Kidney (tissue), 13 donors: ENCODE measurements at regions not wholly inside any gene's neighbourhood (a gene's known extent, or its start where the extent isn't known, plus 50 kb on each side); places are given as distances from the start of the nearest gene placed in this dataset.
A peak's percentile ranks its signal among the peaks of the same experiment; 100 is the strongest.

Source experiments
- DNase-seq, 5 donors: peaks; one replicate each; pipeline ENCODE4 v3.0.0-alpha.2; 2013 to 2020
- FAIRE-seq: peaks from 2 replicates; lab custom pipeline; 2012; peaks lifted over from hg19 to GRCh38; lab: Jason Lieb, UNC
- H3K27ac ChIP-seq, 2 donors: one replicate each; pipeline ENCODE4 v1.7.0; 2013; ENCODE audit warnings: low read depth in 2 of 2, low read length in 2 of 2, inconsistent platforms in 1 of 2
- H3K27me3 ChIP-seq: one replicate; pipeline ENCODE4 v1.7.1; 2013; ENCODE audit warnings: low read length, inconsistent platforms; ENCODE audit not compliant: control insufficient read depth, insufficient read depth
- H3K36me3 ChIP-seq, 3 donors: one replicate each; pipeline versions ENCODE4 v1.7.0 to v1.7.1; 2013; ENCODE audit warnings: low read length in 3 of 3, control low read depth in 1 of 3, inconsistent platforms in 1 of 3; ENCODE audit not compliant: insufficient read depth in 3 of 3, control insufficient read depth in 2 of 3
- H3K4me1 ChIP-seq, 3 donors: one replicate each; pipeline versions ENCODE4 v1.7.0 to v1.7.1; 2013; ENCODE audit warnings: low read length in 3 of 3, inconsistent platforms in 1 of 3, low read depth in 1 of 3; ENCODE audit not compliant: control insufficient read depth in 2 of 3, insufficient read depth in 2 of 3
- H3K4me3 ChIP-seq, 3 donors: one replicate each; pipeline versions ENCODE4 v1.7.0 to v1.8.1; 2013; ENCODE audit warnings: low read length in 3 of 3, control low read depth in 1 of 3, inconsistent platforms in 1 of 3
- H3K9ac ChIP-seq, 3 donors: one replicate each; pipeline versions ENCODE4 v1.7.0 to v1.7.1; 2013; ENCODE audit warnings: low read length in 3 of 3, control low read depth in 1 of 3, inconsistent platforms in 1 of 3
- H3K9me3 ChIP-seq, 3 donors: one replicate each; pipeline versions ENCODE4 v1.7.0 to v1.7.1; 2013; ENCODE audit warnings: low read length in 3 of 3, control low read depth in 1 of 3, inconsistent platforms in 1 of 3; ENCODE audit not compliant: control insufficient read depth in 2 of 3, insufficient read depth in 1 of 3
- CTCF ChIP-seq: IDR thresholded peaks from 3 replicates; pipeline ENCODE4 v1.5.1; 2012; ENCODE audit warnings: mild to moderate bottlenecking, moderate library complexity, borderline replicate concordance; ENCODE audit not compliant: insufficient read depth; ENCODE audit errors: extremely low read depth
- intact Hi-C: fragments of 100-400 bp; cut with DNase I; formaldehyde crosslinking; loops from one replicate; pipeline ENCODE4 v1.11.1; 2022
- donor health status: control.
- donor health status: control.
- donor health status: control.
- donor health status: control.
- donor health status: control.
- donor health status: DM: yes; HTN: yes; CAD: no.
- donor health status: Normal renal cell carcinoma (clear cell type).

GRCh38 chr1:218887141-218887925, 286.3 kb upstream of the LYPLAL1 start:
- Histone ChIP-seq H3K4me3 (no peak overlapping the region), H3K9ac (no peak overlapping the region), H3K27me3 (no peaks in the 10 kb centered on the region), H3K27ac (no peak overlapping the region), H3K36me3 (no peaks in the 10 kb centered on the region), H3K9me3 (no peaks in the 10 kb centered on the region), H3K4me1 (no peaks in the 10 kb centered on the region)
- no peak for TF ChIP-seq CTCF
- intact Hi-C loops, result no loop called here
- FAIRE-seq, result no peak
- DNase-seq, result no peak

- intact Hi-C loops, result no loop called here
- H3K4me1 ChIP-seq, result no peaks in the 10 kb centered on the region
- no peak overlapping the region for H3K9ac ChIP-seq
- DNase-seq (peak in 2 of 5 donors; percentile 36 to 60), FAIRE-seq (no peak)
- no peaks in the 10 kb centered on the region for H3K9me3 ChIP-seq
- H3K27me3 ChIP-seq, result no peaks in the 10 kb centered on the region
- H3K36me3 ChIP-seq, result no peaks in the 10 kb centered on the region
- no peak overlapping the region for H3K27ac ChIP-seq
- H3K4me3 ChIP-seq, result no peak overlapping the region
- no peak for TF ChIP-seq CTCF
Measured at GRCh38 chr1:218890451-218890850, 283.2 kb upstream of the LYPLAL1 start.

- Histone ChIP-seq H3K9ac (no peak overlapping the region), H3K4me3 (no peak overlapping the region), H3K27ac (no peak overlapping the region), H3K36me3 (no peaks in the 10 kb centered on the region), H3K4me1 (no peaks in the 10 kb centered on the region), H3K27me3 (no peaks in the 10 kb centered on the region), H3K9me3 (no peaks in the 10 kb centered on the region)
- FAIRE-seq (no peak), DNase-seq (no peak)
- intact Hi-C loops, result no loop called here
- no peak for TF ChIP-seq CTCF
Measured at GRCh38 chr1:218891577-218891976, 282.1 kb upstream of the LYPLAL1 start.
